Pancreas (tissue), 10 donors: ENCODE measurements at regions not wholly inside any gene's neighbourhood (a gene's known extent, or its start where the extent isn't known, plus 50 kb on each side); places are given as distances from the start of the nearest gene placed in this dataset.

Experiments used
- ATAC-seq, 4 donors: fragments of 200-7000 bp; cut with Tn5 transposase; one replicate each; pipeline versions ENCODE4 v1.8.0 to v1.9.1; 2020; ENCODE audit warnings: mild to moderate bottlenecking in 4 of 4, moderate library complexity in 4 of 4
- DNase-seq, 6 donors: peaks; one replicate each; pipeline ENCODE4 v3.0.0-alpha.2; 2020
- FAIRE-seq: peaks from 2 replicates; lab custom pipeline; 2012; peaks lifted over from hg19 to GRCh38; lab: Jason Lieb, UNC
- H3K27ac ChIP-seq, 4 donors: fragments of 200-600 bp; sonication (generic); 1 replicate in 3 of 4; 2 replicates in 1 of 4; pipeline versions ENCODE4 v1.5.0 to v1.8.0; 2020
- H3K27me3 ChIP-seq, 4 donors: fragments of 200-600 bp; one replicate each; pipeline ENCODE4 v1.8.0; 2021
- H3K36me3 ChIP-seq, 3 donors: fragments of 200-600 bp; sonication (generic) in 1 of 3; one replicate each; pipeline versions ENCODE4 v1.5.0 to v1.8.0; 2020 to 2021
- H3K4me1 ChIP-seq, 3 donors: fragments of 200-600 bp; one replicate each; pipeline ENCODE4 v1.8.0; 2021
- H3K4me3 ChIP-seq, 4 donors: fragments of 200-600 bp; sonication (generic) in 2 of 4; one replicate each; pipeline versions ENCODE4 v1.5.0 to v1.8.0; 2020 to 2021
- H3K9me3 ChIP-seq, 4 donors: fragments of 200-600 bp; one replicate each; pipeline ENCODE4 v1.8.0; 2021
- CTCF ChIP-seq, 4 donors: fragments of 200-600 bp; sonication (generic) in 3 of 4; IDR thresholded peaks; one replicate each; pipeline versions ENCODE4 v1.5.0 to v1.8.0; 2021; ENCODE audit warnings: antibody characterized with exemption in 4 of 4
- WGBS, 2 donors: extraction: QIAGEN DNeasy Blood & Tissue Kit; methylation state at CpG; one replicate each; pipeline ENCODE4 v1.1.7; 2013; 5-methylcytosine and 5-hydroxymethylcytosine counted together
- intact Hi-C, 3 donors: fragments of 100-400 bp; cut with DNase I; formaldehyde crosslinking; loops; one replicate each; pipeline versions ENCODE4 v1.11.1 to v1.14.2; 2022
- donor health status: healthy with polysubstance abuse.
- donor health status: DM: no; HTN: no; CAD: no; lungs with moderate emphysema.
- donor health status: DM: no; HTN: no; CAD: no.
- donor health status: control.
- donor health status: control.
- donor health status: Bipolar disorder and iron deficiency.
- donor health status: DM: yes; HTN: yes; CAD: no.
- donor health status: DM: no; HTN: no; CAD: no.
- donor health status: DM: no; HTN: no; CAD: no.
- donor health status: DM: yes; HTN: yes; CAD: no.

GRCh38 chr6:44651604-44652003 lies 264.1 kb downstream of the CDC5L start:
- no peak for ATAC-seq
- DNase-seq = no peak
- Histone ChIP-seq H3K36me3 (no peaks in the 10 kb centered on the region), H3K27me3 (no peaks in the 10 kb centered on the region), H3K9me3 (no peaks in the 10 kb centered on the region), H3K4me1 (no peaks in the 10 kb centered on the region), H3K4me3 (no peak overlapping the region), H3K27ac (no peak overlapping the region)
- 69 to 73% methylated on average over 15 of the region's 15 CpGs for whole genome bisulfite sequencing, 2 donors
- FAIRE-seq = no peak
- intact Hi-C loops = loop anchor here in 1 of 3 donors (10.0 kb wide), 1 partner anchor 763 kb away; no protein-coding TSS in a partner anchor
- no peak for TF ChIP-seq CTCF (IDR thresholded peaks at IDR 0.05)

GRCh38 chr6:44652547-44652946 lies 265.0 kb downstream of the CDC5L start:
- WGBS, 2 donors = 48 to 65% methylated on average over 1 of the region's 1 CpG
- intact Hi-C loops = loop anchor here in 1 of 3 donors (10.0 kb wide), 1 partner anchor 762 kb away; no protein-coding TSS in a partner anchor
- ATAC-seq = no peak
- no peaks in the 10 kb centered on the region for H3K27me3 ChIP-seq
- no peaks in the 10 kb centered on the region for H3K36me3 ChIP-seq
- no peak for DNase-seq
- H3K27ac ChIP-seq = no peak overlapping the region
- TF ChIP-seq CTCF (IDR thresholded peaks at IDR 0.05) = no peak
- H3K4me1 ChIP-seq = no peaks in the 10 kb centered on the region
- no peak overlapping the region for H3K4me3 ChIP-seq
- no peaks in the 10 kb centered on the region for H3K9me3 ChIP-seq
- FAIRE-seq = no peak

- no peak for DNase-seq
- Histone ChIP-seq H3K27ac (no peak overlapping the region), H3K4me3 (no peak overlapping the region), H3K9me3 (no peaks in the 10 kb centered on the region), H3K27me3 (no peaks in the 10 kb centered on the region), H3K4me1 (no peaks in the 10 kb centered on the region), H3K36me3 (no peaks in the 10 kb centered on the region)
- no peak for ATAC-seq
- 76 to 82% methylated on average over 3 of the region's 3 CpGs for WGBS, 2 donors
- TF ChIP-seq CTCF (IDR thresholded peaks at IDR 0.05) = no peak
- intact Hi-C loops = loop anchor here in 1 of 3 donors (10.0 kb wide), 1 partner anchor 762 kb away; no protein-coding TSS in a partner anchor
- FAIRE-seq = no peak
Observed at GRCh38 chr6:44653091-44653490, 265.6 kb downstream of the CDC5L start.

- no peak for TF ChIP-seq CTCF (IDR thresholded peaks at IDR 0.05)
- no peak overlapping the region for H3K27ac ChIP-seq
- no peak for FAIRE-seq
- intact Hi-C loops = loop anchor here in 1 of 3 donors (10.0 kb wide), 1 partner anchor 761 kb away; no protein-coding TSS in a partner anchor
- whole genome bisulfite sequencing, 2 donors = 41 to 43% methylated on average over 10 of the region's 10 CpGs
- H3K4me3 ChIP-seq = no peak overlapping the region
- H3K9me3 ChIP-seq = no peaks in the 10 kb centered on the region
- H3K4me1 ChIP-seq = no peaks in the 10 kb centered on the region
- H3K27me3 ChIP-seq = no peaks in the 10 kb centered on the region
- no peak for DNase-seq
- no peak for ATAC-seq
- no peaks in the 10 kb centered on the region for H3K36me3 ChIP-seq
Observed at GRCh38 chr6:44653761-44654218, 266.3 kb downstream of the CDC5L start.
